HG03066 (cell line): ENCODE measurements at regions not wholly inside any gene's neighbourhood (a gene's known extent, or its start where the extent isn't known, plus 50 kb on each side); places are given as distances from the start of the nearest gene placed in this dataset.
"Not testable (repeated sequence)": the region's sequence is repeated elsewhere in the genome, so short reads cannot be mapped to it uniquely, and the experiment has no call there.

ENCODE experiments used
- ATAC-seq: cut with Tn5 transposase; IDR thresholded peaks from one replicate; pipeline ENCODE4 v1.9.1; 2021; ENCODE audit warnings: low read depth; ENCODE audit not compliant: unreplicated experiment

DNA sequence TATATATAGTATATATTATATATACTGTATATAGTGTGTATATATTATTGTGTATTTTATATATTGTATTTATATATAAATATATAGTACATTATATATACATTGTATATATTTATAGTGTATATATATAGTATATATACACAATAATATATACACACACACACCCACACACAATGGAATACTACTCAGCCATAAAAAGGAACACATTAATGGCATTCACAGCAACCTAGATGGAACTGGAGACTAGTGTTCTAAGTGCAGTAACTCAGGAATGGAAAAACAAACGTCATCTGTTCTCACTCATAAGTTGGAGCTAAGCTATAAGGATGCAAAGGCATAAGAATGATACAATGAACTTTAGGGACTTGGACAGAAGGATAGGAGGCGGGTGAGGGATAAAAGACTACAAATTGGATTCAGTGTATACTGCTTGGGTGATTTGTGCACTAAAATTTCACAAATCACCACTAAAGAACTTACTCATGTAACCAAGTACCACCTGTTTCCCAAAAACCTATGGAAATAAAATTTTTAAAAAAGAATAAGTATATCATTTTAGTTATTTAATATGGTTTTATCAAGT, 201.9 kb upstream of the CDH11 start:
- ATAC-seq = no peak

- no peak for ATAC-seq
Observed at GRCh38 chr16:65319621-65320231, 197.9 kb upstream of the CDH11 start.

DNA sequence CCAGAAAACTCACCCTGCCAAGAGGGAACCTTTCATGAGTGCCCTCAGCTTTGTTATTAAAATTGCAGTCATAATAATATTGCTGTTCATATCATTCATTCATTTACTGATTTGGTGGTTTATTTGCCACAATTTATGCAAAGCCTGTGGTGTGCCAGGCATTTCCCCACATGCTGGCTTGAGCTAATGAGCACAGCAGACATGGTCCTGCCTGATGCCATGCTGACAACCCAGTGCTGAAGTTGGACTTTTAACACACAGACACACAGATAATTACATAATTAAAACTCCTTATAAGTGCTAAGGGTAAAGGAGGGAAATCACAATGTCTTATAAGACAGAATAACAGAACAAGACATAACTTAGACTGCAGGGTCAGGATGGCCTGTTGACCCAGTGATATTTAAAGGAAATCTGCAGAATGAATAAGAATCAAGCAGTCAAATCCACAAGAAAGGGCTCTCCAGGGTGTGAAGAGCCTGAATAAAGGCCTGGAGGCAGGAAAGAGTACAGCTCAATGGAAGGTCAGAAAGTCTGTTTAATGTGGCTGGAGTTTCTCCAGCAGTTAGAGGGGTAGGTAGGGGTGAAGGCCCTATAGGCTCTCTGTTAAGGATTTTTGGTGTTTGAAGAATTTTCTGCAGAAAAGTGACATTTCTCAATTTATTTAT, 196.9 kb upstream of the CDH11 start:
- no peak for ATAC-seq

DNA sequence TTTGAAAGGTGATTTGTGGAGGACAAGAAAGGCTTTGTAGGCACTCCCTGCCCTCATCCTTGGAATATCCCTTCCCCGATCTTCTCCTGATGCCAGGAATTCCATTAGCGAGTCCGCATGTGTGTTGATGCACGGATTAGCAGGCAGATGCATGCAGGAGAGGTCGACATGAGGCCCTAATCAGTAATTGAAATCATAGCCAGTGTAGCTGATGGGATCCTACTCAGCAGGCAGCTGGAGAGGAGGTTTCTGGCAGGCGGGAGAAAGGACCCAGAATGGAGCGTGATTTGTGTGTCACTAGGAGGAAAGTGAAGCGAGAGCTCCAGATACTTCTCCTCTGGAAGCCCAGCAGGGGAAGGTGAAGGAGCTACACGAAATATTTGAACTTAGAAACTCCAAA, 196.3 kb upstream of the CDH11 start:
- no peak for ATAC-seq

GRCh38 chr16:65316808-65317207, 194.9 kb upstream of the CDH11 start:
- ATAC-seq = no peak

- ATAC-seq = no peak
Observed at GRCh38 chr16:65315081-65315780, 193.4 kb upstream of the CDH11 start.

- no peak for ATAC-seq
Observed at GRCh38 chr16:65314627-65315008, 192.8 kb upstream of the CDH11 start.

GRCh38 chr16:65313936-65314626, 192.2 kb upstream of the CDH11 start:
- ATAC-seq = no peak

DNA sequence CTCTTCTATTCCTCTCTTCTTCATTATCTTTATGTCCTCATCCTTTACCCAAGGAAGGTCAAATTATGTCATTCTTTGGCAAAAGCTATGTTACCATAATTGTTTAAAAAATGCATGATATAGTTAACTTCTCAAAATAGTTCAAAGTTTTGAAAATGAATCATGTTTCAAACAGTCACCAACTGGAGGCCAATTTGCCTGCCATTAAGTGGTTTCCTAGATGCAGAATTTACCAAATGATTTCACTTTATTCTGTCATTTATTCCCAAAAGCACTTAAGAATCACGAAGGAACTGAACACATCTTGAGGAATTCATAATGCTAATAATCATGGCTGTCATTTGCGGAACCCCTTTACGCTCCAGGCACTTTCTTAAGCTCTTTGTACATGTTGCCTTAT, 190.9 kb upstream of the CDH11 start:
- ATAC-seq = no peak

DNA sequence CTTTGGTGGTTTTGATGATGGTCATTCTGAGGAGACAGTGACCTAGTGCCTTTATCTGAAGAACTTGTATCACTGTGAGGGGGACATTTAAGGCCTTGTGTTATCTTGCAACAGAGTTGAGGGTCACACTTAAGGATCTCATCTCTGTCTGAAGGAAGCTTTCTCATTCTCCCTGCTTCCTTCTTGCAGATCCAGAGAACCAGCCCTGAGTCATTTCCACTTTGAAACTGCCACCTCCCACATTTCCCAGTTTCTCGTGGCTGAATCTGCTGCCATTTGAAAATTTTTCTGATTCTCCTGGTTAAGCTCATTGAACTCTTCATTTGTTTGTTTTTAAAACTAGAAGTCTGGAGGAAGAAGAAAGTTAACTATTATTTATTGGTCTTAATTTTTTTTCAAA, 190.2 kb upstream of the CDH11 start:
- ATAC-seq = no peak

DNA sequence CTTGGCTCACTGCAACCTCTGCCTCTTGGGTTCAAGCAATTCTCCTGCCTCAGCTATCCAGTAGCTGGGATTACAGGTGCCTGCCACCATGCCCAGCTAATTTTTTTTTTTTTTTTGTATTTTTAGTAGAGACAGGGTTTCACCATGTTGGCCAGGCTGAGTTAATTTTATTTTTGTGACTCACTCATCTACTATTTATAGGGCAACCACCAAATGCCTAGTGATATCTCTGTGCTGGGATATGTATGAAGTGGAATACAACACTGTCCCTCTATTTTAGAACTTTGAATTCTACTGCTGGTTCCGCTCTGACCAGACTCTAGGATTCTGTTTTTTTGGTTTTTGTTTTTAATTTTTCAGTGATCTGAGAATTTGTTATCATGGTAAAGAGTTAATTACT, 188.6 kb upstream of the CDH11 start:
- not testable (repeated sequence) for ATAC-seq

DNA sequence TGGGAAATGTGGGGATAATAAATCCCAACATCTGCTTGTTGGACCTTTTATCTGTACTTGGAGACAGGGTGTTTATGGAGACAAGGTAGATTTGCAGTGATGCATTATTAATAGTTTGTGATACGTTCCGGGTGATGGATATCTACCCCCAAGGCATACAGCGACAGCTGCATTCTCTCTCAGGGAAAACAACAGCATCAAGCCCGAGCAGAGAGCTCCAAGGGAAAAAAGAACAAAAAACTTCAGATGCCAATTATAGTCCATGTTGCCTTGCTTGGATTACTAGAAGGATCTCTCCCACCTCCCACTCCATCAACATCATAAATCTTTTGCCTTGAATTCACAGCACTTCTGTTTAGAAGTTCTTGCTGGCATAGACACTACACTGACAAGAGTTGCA, 187.5 kb upstream of the CDH11 start:
- no peak for ATAC-seq

- ATAC-seq = no peak
Observed at GRCh38 chr16:65308506-65308905, 186.6 kb upstream of the CDH11 start.

GRCh38 chr16:65307286-65307685, 185.4 kb upstream of the CDH11 start:
- no peak for ATAC-seq

DNA sequence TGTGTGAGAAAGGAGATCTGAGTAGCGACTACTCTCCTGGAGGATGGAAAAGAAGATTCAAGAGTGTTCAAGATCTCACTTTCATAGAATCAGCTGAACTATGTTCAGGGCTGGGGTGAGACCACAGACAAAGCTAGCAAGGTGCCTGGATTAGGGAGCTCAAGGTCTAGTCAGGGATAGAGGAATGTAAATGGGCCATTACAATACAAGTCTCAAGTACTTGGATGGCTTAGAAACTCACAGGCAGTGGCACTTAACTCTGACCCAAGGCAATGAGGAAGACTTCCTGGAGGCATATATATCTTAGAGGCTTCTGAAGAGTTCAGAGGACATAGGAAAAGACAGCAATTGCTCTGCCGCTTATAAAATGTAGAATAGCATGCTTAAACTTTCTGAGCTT, 184.9 kb upstream of the CDH11 start:
- no peak for ATAC-seq

DNA sequence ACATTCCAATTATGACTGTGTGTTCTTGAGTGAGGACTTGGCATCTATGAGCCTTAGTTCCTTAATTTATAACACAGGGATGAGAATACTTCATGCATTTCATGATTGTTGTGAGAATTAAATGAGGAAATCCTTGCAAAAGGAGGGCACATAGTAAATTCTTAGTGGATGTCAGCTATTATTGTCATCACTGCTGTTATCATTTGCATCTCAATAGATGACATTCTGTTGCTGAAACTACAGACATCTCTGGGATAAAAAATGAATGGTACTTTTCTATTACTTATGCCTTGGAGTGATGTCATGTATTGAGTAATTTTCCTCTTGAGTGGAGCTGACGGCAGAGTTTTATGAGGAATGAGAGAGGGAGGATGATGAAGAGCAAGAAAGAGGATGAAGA, 184.4 kb upstream of the CDH11 start:
- no peak for ATAC-seq

GRCh38 chr16:65305266-65305959, 183.6 kb upstream of the CDH11 start:
- ATAC-seq = no peak

- ATAC-seq = no peak
Observed at GRCh38 chr16:65301029-65301428, 179.2 kb upstream of the CDH11 start.

DNA sequence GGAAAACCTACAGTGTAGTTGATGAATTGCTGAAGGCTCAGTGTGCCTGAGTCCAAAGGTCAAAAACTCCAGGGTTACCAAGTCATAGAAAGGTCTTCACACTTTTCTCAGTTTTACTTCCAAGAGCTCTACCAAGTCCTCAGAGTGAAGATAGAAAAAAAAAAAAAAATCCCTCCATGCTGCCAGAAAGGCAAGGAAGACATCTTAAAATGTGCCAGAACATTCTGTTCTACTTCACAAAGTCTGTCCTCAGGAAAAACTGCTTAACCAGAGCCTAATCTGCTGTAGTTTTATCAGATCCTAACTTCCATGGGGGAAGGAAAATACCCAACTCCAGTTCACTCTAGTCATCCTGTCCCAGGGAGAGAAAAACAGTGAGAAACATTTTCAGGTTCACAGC, 175.6 kb upstream of the CDH11 start:
- ATAC-seq = no peak

DNA sequence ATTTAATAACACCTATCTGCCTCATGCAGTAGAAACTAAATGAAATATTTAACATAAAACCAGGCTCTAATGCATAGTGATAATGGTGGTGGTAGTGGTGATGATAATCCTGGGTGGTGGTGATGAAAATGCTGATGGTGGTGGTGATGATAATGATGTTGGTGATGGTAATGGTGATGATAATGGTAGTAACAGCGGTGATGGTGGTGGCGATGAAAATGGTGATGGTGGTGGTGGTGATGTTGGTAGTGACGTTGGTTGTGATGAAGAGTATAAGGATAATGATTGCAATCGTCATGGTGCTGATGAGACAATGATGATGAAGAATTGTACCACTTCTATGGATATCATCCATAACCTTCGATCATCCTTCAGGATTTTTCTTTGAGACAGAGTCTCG, 173.7 kb upstream of the CDH11 start:
- ATAC-seq = no peak

GRCh38 chr16:65294708-65295107, 172.8 kb upstream of the CDH11 start:
- ATAC-seq = no peak
